Omental fat pad (tissue), 3 donors: ENCODE measurements at regions not wholly inside any gene's neighbourhood (a gene's known extent, or its start where the extent isn't known, plus 50 kb on each side); places are given as distances from the start of the nearest gene placed in this dataset.

ENCODE experiments used
- ATAC-seq: fragments of 150-250 bp; one replicate; pipeline ENCODE4 v1.9.1; 2016; ENCODE audit warnings: mild to moderate bottlenecking, moderate library complexity; ENCODE audit not compliant: low FRiP score
- DNase-seq: peaks from one replicate; pipeline ENCODE4 v3.0.0-alpha.2; 2019; ENCODE audit warnings: low spot score
- TF ChIP-seq, protein P1 (sequence below), 3 donors: fragments of 450-650 bp; IDR thresholded peaks; one replicate each; pipeline ENCODE4 v1.5.1; 2016 to 2017; ENCODE audit warnings: antibody characterized with exemption in 3 of 3, mild to moderate bottlenecking in 3 of 3, moderate library complexity in 2 of 3

DNA sequence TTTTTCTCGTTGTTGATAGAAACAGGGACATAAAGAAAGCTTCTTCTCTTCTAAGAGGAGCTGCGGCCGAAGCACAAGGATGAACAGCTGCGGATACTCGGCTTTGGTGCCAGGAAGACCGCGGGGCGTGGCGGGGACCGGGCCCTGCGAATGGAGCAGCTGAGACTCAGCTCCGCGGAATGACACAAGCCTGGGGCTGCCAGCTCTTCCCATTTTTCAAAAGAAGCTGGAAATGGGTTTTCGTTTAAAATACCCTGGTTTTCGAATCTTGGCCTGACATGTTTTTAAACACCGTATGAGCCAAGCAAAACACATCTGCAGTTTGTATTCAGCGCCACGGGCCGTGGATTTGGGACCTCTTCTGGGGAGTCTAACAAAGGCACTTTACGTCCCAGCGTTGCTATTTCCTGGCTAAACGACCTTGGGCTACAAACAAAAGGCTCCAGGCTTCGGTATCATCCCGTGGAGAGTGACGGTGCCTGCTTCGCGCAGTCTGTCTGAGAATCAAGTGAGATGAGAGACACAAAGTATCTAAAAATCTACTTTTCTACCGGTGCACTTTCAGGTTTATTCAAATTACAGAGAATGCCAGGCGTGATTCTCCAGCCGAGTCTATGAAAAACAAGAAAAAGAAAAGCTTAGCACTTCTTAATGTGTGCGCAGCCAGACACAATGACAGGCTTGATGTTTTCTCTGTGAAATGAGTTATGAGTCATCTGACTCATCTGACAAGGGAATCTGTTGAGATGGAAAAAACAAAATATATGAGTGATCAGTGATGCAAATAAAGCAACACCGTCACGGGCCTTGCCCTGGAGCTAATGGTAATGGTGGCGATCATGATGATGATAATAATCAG, 114.0 kb upstream of the TMEM132D start:
- ATAC-seq (no peak), DNase-seq (no peak)
- TF ChIP-seq, protein P1, sequence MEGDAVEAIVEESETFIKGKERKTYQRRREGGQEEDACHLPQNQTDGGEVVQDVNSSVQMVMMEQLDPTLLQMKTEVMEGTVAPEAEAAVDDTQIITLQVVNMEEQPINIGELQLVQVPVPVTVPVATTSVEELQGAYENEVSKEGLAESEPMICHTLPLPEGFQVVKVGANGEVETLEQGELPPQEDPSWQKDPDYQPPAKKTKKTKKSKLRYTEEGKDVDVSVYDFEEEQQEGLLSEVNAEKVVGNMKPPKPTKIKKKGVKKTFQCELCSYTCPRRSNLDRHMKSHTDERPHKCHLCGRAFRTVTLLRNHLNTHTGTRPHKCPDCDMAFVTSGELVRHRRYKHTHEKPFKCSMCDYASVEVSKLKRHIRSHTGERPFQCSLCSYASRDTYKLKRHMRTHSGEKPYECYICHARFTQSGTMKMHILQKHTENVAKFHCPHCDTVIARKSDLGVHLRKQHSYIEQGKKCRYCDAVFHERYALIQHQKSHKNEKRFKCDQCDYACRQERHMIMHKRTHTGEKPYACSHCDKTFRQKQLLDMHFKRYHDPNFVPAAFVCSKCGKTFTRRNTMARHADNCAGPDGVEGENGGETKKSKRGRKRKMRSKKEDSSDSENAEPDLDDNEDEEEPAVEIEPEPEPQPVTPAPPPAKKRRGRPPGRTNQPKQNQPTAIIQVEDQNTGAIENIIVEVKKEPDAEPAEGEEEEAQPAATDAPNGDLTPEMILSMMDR (IDR thresholded peaks at IDR 0.05) = no peak

DNA sequence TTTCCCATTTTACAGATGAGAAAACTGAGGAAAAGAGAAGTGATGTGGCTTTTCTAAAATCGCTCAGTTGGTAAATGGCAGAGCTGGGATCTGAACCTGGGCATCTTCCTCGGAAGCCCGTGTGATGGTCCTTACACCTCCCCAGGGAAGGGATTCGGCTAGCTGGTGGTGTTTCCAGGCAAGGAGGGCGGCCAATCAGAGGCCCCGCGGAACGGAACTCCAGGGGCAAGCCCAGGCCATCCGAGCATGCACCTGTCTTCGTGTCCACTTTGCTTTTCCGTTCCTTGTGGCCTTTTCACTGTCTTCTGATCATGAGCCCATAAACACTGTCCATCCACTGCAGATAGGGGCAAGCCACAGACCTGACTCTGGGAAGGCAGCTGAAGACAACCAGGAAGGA, 114.8 kb upstream of the TMEM132D start:
- ATAC-seq (no peak), DNase-seq (no peak)
- TF ChIP-seq, protein P1 (IDR thresholded peaks at IDR 0.05) = no peak

DNA sequence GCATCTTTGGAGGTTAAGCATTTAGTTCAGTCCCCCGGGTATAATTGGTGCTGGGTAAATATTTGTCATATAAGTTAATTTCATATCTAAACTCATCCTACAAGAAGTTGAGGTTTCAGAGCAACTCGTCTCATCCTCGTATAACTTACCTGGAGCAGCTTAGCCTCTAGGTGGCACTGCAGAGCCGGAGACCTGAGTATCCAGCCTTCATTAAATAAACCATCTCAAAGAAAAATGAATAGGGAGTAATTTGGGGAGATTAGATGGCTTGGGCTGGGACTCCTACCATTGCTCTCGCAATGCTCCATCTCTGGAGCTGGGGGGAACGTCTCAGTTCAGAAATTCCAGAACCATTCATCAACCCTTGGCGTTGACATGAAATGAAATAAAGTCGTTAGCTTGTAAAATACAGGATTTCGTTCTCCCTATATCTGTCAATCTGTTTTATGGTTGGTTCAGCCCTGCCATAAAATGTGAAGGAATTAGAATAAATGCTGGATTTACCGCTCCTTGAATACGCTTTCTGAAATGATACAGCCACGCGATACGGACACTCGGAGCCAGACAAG, 122.9 kb upstream of the TMEM132D start:
- no peak for ATAC-seq
- TF ChIP-seq, protein P1 (IDR thresholded peaks at IDR 0.05) = no peak
- no peak for DNase-seq

DNA sequence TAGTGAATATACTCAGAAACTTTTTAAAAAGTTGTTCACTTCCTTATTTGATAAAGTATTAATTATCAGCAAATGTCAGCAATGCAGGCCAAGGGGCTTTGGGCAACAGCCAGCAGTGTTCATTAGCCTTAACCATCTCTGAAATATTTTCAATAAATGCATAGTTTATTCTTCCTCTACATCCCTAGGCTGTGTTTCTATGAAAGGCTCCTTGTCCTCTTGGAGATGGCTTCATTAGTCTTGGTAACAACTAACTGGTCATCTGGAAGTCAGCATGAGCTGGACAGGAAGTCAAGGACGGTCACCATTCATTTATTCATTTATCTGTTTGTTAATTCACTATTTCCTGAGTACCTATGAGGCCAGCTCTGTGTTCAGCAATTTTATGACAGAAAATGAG, 124.0 kb upstream of the TMEM132D start:
- DNase-seq (no peak), ATAC-seq (no peak)
- TF ChIP-seq, protein P1 (IDR thresholded peaks at IDR 0.05) = no peak

DNA sequence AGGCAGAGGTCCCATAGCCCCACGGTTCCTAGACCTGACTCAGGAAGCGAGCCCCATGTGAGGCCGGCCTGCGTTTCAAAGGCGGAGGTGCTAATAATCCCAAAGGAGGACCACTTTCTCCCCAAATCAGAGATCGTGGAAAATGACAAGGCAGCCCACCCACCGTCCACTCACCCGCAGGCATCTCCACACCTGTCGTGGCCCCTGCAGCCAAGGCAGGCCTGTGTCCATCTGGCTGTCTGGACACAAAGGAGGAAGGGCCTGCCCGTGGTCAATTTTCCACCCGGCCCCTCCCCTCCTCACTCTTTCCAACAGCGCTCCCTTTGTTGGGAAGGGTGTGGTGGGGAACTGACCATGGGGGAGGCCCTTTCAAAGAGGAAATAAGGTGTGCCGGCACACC, 125.3 kb upstream of the TMEM132D start:
- DNase-seq = no peak
- no peak for ATAC-seq
- TF ChIP-seq, protein P1 (IDR thresholded peaks at IDR 0.05) = no peak

DNA sequence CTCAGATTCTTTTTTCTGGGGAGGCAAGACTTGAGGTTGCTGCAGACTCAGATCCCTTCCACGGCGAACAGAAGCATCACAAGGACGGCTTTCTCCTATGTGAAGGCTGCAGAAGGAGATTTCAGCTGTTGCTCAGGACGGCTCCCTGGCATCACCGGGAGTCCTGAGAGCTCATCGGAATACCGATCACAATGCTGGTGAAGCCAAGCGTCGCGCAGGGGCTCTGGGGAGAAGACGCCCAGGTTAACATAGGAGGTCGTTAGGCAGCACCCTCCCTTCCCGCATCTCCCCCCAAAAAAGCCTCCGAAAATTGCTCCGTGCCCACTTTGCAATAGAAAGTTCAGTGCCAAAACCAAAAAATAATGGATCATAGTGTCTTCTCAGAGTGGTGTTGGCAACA, 127.2 kb upstream of the TMEM132D start:
- TF ChIP-seq, protein P1 (IDR thresholded peaks at IDR 0.05) = no peak
- DNase-seq = no peak

More for the DNA sequence above, 127.2 kb upstream of the TMEM132D start:
- no peak for ATAC-seq
